ENCODE measurements at regions not wholly inside any gene's neighbourhood (a gene's known extent, or its start where the extent isn't known, plus 50 kb on each side); places are given as distances from the start of the nearest gene placed in this dataset.

DNA sequence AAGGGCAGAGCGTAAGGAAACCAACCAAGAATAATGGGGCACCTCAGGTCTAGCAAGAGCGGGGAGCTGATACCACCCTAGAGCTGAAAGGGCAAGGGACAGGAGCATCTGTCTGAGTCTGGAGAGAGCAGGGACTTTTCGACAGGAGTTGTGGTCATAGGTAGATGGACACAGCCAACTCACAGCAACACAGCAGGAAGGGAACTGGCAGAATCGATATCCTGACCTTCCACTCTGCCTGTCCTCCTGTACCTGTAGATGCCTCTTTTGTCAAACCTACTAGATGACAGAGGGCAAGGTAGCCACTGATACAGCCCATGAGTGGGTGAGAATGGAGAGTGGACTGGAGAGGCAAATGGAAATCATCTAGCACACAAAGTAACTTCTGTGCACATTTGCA, 247.2 kb upstream of the EGLN3 start:
- Histone ChIP-seq H3K36me3 (ENCODE audit: control insufficient read depth in 4 of 4, insufficient read depth in 4 of 4, low read length in 3 of 4) (no peaks in the 10 kb centered on the region), H3K4me1 (ENCODE audit: control extremely low read depth in 1 of 4, control insufficient read depth in 4 of 4, insufficient read depth in 4 of 4, low read length in 3 of 4) (no peaks in the 10 kb centered on the region), H3K4me3 (ENCODE audit: control insufficient read depth in 1 of 7, extremely low read depth in 1 of 7, insufficient read depth in 4 of 7, low read depth in 2 of 7, low read length in 6 of 7) (no peak overlapping the region), H3K27me3 (replicated peaks in 2 of 5; ENCODE audit: control insufficient read depth in 4 of 5, insufficient read depth in 5 of 5, low read length in 4 of 5) (peaks cover 8 to 67% (median 27%) of the 10 kb centered on the region in 5 experiments), H3K27ac (ENCODE audit: insufficient read depth in 1 of 2, low read depth in 1 of 2, low read length in 2 of 2, poor library complexity in 1 of 2, severe bottlenecking in 2 of 2) (no peak overlapping the region), H3K9me3 (ENCODE audit: control extremely low read depth in 1 of 5, control insufficient read depth in 4 of 5, insufficient read depth in 2 of 5, low read depth in 1 of 5, low read length in 4 of 5) (no peaks in the 10 kb centered on the region)
- DNase-seq: no peak
- CTCF ChIA-PET: interaction anchor here (0.9 to 1.0 kb wide), 2 partner anchors 8 to 16 kb away, joined by 3 to 5 read pairs; no protein-coding TSS in a partner anchor
- whole genome bisulfite sequencing (ENCODE audit: insufficient coverage): 96% methylated on average over 3 of the region's 4 CpGs
- POLR2A ChIA-PET: no interaction called here

DNA sequence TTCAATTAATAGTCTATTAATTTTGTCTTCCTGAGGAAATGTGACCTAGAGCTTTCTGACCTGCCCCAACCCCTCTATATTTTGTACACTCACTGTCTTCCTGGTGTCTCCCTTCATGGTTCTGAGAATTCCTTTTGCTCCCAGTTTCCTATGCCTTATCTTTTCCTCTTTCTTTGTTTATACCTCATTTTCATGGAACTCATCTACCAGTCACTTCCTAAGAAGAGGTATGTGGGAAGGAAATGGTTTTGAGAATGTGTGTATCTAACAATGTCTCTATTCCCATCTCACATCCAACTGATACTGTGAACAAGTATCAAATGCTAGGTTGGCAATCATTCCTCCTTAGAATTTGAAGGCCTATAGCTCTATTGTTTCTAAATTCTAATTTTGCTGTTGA, 245.1 kb upstream of the EGLN3 start:
- no peak for DNase-seq
- ChIA-PET POLR2A (no interaction called here), CTCF (no interaction called here)
- Histone ChIP-seq H3K4me3 (ENCODE audit: control insufficient read depth in 1 of 7, extremely low read depth in 1 of 7, insufficient read depth in 4 of 7, low read depth in 2 of 7, low read length in 6 of 7) (no peak overlapping the region), H3K9me3 (ENCODE audit: control extremely low read depth in 1 of 5, control insufficient read depth in 4 of 5, insufficient read depth in 2 of 5, low read depth in 1 of 5, low read length in 4 of 5) (no peaks in the 10 kb centered on the region), H3K36me3 (ENCODE audit: control insufficient read depth in 4 of 4, insufficient read depth in 4 of 4, low read length in 3 of 4) (no peaks in the 10 kb centered on the region), H3K27ac (ENCODE audit: insufficient read depth in 1 of 2, low read depth in 1 of 2, low read length in 2 of 2, poor library complexity in 1 of 2, severe bottlenecking in 2 of 2) (no peak overlapping the region), H3K27me3 (replicated peaks in 2 of 5; ENCODE audit: control insufficient read depth in 4 of 5, insufficient read depth in 5 of 5, low read length in 4 of 5) (peaks cover 8 to 58% (median 17%) of the 10 kb centered on the region in 5 experiments), H3K4me1 (ENCODE audit: control extremely low read depth in 1 of 4, control insufficient read depth in 4 of 4, insufficient read depth in 4 of 4, low read length in 3 of 4) (no peaks in the 10 kb centered on the region)

DNA sequence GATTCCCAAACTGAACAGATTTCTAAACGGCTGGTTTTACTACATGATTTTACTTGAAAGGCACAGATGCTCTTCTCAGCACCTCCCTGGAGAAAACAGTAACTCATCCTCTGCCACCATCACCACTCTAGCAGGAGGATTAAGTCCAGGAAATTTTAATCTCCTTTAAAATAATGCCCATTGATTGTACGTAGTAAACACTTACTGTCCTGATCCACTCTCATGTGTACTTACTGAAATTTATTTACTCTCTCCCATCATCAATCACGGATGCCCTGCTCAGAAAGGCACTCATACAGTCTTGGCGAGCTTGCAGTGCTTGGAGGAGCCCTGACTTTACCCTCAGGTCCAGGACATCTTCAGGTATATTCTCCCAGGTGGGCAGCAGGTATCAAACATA, 239.8 kb upstream of the EGLN3 start:
- Histone ChIP-seq H3K27me3 (replicated peaks in 2 of 5; ENCODE audit: control insufficient read depth in 4 of 5, insufficient read depth in 5 of 5, low read length in 4 of 5) (peaks cover 0 to 38% (median 4%) of the 10 kb centered on the region in 5 experiments), H3K4me1 (ENCODE audit: control extremely low read depth in 1 of 4, control insufficient read depth in 4 of 4, insufficient read depth in 4 of 4, low read length in 3 of 4) (no peaks in the 10 kb centered on the region), H3K4me3 (ENCODE audit: control insufficient read depth in 1 of 7, extremely low read depth in 1 of 7, insufficient read depth in 4 of 7, low read depth in 2 of 7, low read length in 6 of 7) (no peak overlapping the region), H3K27ac (ENCODE audit: insufficient read depth in 1 of 2, low read depth in 1 of 2, low read length in 2 of 2, poor library complexity in 1 of 2, severe bottlenecking in 2 of 2) (no peak overlapping the region), H3K36me3 (ENCODE audit: control insufficient read depth in 4 of 4, insufficient read depth in 4 of 4, low read length in 3 of 4) (no peaks in the 10 kb centered on the region), H3K9me3 (ENCODE audit: control extremely low read depth in 1 of 5, control insufficient read depth in 4 of 5, insufficient read depth in 2 of 5, low read depth in 1 of 5, low read length in 4 of 5) (no peaks in the 10 kb centered on the region)
- ChIA-PET POLR2A (no interaction called here), CTCF (interaction anchor here (1.0 kb wide), 1 partner anchor 9 kb away, joined by 3 read pairs; no protein-coding TSS in a partner anchor)
- DNase-seq: no peak
- 93% methylated on average over 3 of the region's 4 CpGs for WGBS (ENCODE audit: insufficient coverage)

DNA sequence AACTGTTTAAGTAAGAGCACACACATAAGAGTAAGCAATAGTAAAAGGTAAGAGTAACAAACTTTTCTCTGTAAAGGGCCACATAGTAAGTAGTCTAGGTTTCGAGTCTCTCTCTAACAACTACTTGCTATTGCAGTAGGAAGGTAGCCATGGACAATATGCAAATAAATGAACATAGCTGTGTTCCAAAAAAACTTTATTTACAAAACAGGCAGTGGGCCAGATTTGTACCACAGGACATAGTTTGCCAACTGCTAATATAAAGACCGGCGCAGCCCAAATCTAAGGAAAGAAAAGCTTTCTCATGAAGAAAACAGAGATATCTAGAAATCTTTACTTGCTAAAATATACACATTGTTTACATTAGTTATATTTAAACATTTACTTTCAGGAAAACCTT, 239.0 kb upstream of the EGLN3 start:
- DNase-seq: no peak
- Histone ChIP-seq H3K4me3 (ENCODE audit: control insufficient read depth in 1 of 7, extremely low read depth in 1 of 7, insufficient read depth in 4 of 7, low read depth in 2 of 7, low read length in 6 of 7) (no peak overlapping the region), H3K36me3 (ENCODE audit: control insufficient read depth in 4 of 4, insufficient read depth in 4 of 4, low read length in 3 of 4) (no peaks in the 10 kb centered on the region), H3K4me1 (ENCODE audit: control extremely low read depth in 1 of 4, control insufficient read depth in 4 of 4, insufficient read depth in 4 of 4, low read length in 3 of 4) (no peaks in the 10 kb centered on the region), H3K27ac (ENCODE audit: insufficient read depth in 1 of 2, low read depth in 1 of 2, low read length in 2 of 2, poor library complexity in 1 of 2, severe bottlenecking in 2 of 2) (no peak overlapping the region), H3K9me3 (ENCODE audit: control extremely low read depth in 1 of 5, control insufficient read depth in 4 of 5, insufficient read depth in 2 of 5, low read depth in 1 of 5, low read length in 4 of 5) (no peaks in the 10 kb centered on the region), H3K27me3 (replicated peaks in 2 of 5; ENCODE audit: control insufficient read depth in 4 of 5, insufficient read depth in 5 of 5, low read length in 4 of 5) (peaks cover 0 to 35% (median 4%) of the 10 kb centered on the region in 5 experiments)
- ChIA-PET POLR2A (no interaction called here), CTCF (interaction anchor here (1.1 kb wide), 1 partner anchor 9 kb away, joined by 3 read pairs; no protein-coding TSS in a partner anchor)
- WGBS (ENCODE audit: insufficient coverage): 100% methylated on average over 1 of the region's 3 CpGs

DNA sequence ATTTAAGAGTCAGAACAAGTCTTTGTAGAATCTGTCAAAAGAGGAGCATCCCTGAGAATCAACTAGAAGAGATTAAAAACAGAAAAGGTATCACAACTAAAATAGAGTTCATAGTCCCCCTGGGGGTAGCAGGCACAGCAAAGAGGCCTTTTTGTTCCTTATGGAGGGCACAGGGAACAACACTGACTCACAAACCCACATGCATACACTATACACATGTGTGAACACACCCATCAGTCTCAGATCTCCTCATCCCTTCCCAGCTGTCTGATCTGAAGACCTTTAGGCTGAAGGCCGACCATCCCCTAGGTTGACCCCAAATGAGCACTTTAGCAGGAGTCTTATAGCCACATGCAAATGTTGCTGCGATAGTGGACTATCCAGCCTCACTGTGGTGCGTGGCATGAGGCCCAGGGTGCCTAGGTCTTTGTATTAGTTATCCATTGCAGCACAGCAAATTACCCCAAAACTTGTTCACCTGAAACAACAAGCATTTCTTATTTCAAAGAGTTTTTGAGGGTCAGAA, 236.7 kb upstream of the EGLN3 start:
- Histone ChIP-seq H3K36me3 (ENCODE audit: control insufficient read depth in 4 of 4, insufficient read depth in 4 of 4, low read length in 3 of 4) (no peaks in the 10 kb centered on the region), H3K27ac (ENCODE audit: insufficient read depth in 1 of 2, low read depth in 1 of 2, low read length in 2 of 2, poor library complexity in 1 of 2, severe bottlenecking in 2 of 2) (no peak overlapping the region), H3K4me3 (ENCODE audit: control insufficient read depth in 1 of 7, extremely low read depth in 1 of 7, insufficient read depth in 4 of 7, low read depth in 2 of 7, low read length in 6 of 7) (no peak overlapping the region), H3K9me3 (ENCODE audit: control extremely low read depth in 1 of 5, control insufficient read depth in 4 of 5, insufficient read depth in 2 of 5, low read depth in 1 of 5, low read length in 4 of 5) (no peaks in the 10 kb centered on the region), H3K4me1 (ENCODE audit: control extremely low read depth in 1 of 4, control insufficient read depth in 4 of 4, insufficient read depth in 4 of 4, low read length in 3 of 4) (no peaks in the 10 kb centered on the region), H3K27me3 (replicated peaks in 2 of 5; ENCODE audit: control insufficient read depth in 4 of 5, insufficient read depth in 5 of 5, low read length in 4 of 5) (peaks cover 0 to 43% (median 4%) of the 10 kb centered on the region in 5 experiments)
- 95% methylated on average over 3 of the region's 3 CpGs for WGBS (ENCODE audit: insufficient coverage)
- DNase-seq: no peak
- POLR2A ChIA-PET: no interaction called here
- CTCF ChIA-PET: no interaction called here

DNA sequence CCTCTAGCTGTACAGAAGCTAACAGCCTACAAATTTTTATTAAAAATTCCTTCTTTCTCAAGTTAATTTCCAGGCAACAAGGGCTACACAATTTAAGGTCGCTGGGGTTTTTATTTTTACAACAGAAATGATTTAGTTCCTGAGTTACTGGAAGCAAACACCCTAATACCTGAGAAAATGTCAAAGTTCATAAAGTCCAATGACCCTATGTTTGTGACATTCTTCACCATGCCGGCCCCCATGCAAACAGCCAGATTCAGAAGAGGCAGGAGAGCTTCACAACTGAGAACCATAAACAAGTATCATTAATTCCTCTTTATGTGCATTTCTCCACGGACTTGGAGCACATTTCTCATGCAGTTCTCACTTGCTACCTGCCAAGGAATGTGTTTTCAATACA, 236.2 kb upstream of the EGLN3 start:
- WGBS (ENCODE audit: insufficient coverage): 88% methylated on average over 3 of the region's 3 CpGs
- POLR2A ChIA-PET: no interaction called here
- CTCF ChIA-PET: no interaction called here
- no peak overlapping the region for H3K4me3 ChIP-seq (ENCODE audit: control insufficient read depth in 1 of 7, extremely low read depth in 1 of 7, insufficient read depth in 4 of 7, low read depth in 2 of 7, low read length in 6 of 7)
- no peaks in the 10 kb centered on the region for H3K4me1 ChIP-seq (ENCODE audit: control extremely low read depth in 1 of 4, control insufficient read depth in 4 of 4, insufficient read depth in 4 of 4, low read length in 3 of 4)
- H3K36me3 ChIP-seq (ENCODE audit: control insufficient read depth in 4 of 4, insufficient read depth in 4 of 4, low read length in 3 of 4): no peaks in the 10 kb centered on the region
- H3K27ac ChIP-seq (ENCODE audit: insufficient read depth in 1 of 2, low read depth in 1 of 2, low read length in 2 of 2, poor library complexity in 1 of 2, severe bottlenecking in 2 of 2): no peak overlapping the region
- peaks cover 0 to 40% (median 4%) of the 10 kb centered on the region in 5 experiments for H3K27me3 ChIP-seq (replicated peaks in 2 of 5; ENCODE audit: control insufficient read depth in 4 of 5, insufficient read depth in 5 of 5, low read length in 4 of 5)
- DNase-seq: no peak
- no peaks in the 10 kb centered on the region for H3K9me3 ChIP-seq (ENCODE audit: control extremely low read depth in 1 of 5, control insufficient read depth in 4 of 5, insufficient read depth in 2 of 5, low read depth in 1 of 5, low read length in 4 of 5)

DNA sequence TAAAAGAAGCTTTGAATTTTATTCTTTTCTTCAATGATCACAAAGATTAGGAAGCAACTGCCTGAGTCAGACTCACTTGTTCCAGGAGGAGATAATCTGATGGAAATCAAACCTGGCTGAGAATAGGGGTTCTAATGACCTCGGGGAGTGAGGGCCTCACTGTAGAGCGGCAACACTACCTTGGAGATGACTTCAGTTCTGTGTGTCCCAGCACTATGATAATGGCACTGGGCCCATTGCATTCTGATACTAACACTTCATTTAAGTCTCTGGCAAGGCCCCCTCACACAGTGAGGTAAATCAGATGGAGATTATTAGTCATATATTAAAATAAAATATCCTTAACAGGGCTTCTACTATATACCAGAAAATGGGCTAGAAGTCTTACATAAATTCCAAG, 233.3 kb upstream of the EGLN3 start:
- Histone ChIP-seq H3K36me3 (ENCODE audit: control insufficient read depth in 4 of 4, insufficient read depth in 4 of 4, low read length in 3 of 4) (no peaks in the 10 kb centered on the region), H3K9me3 (ENCODE audit: control extremely low read depth in 1 of 5, control insufficient read depth in 4 of 5, insufficient read depth in 2 of 5, low read depth in 1 of 5, low read length in 4 of 5) (no peaks in the 10 kb centered on the region), H3K4me3 (ENCODE audit: control insufficient read depth in 1 of 7, extremely low read depth in 1 of 7, insufficient read depth in 4 of 7, low read depth in 2 of 7, low read length in 6 of 7) (no peak overlapping the region), H3K27ac (ENCODE audit: insufficient read depth in 1 of 2, low read depth in 1 of 2, low read length in 2 of 2, poor library complexity in 1 of 2, severe bottlenecking in 2 of 2) (no peak overlapping the region), H3K4me1 (ENCODE audit: control extremely low read depth in 1 of 4, control insufficient read depth in 4 of 4, insufficient read depth in 4 of 4, low read length in 3 of 4) (peaks cover 6 to 23% (median 11%) of the 10 kb centered on the region in 4 experiments), H3K27me3 (replicated peaks in 2 of 5; ENCODE audit: control insufficient read depth in 4 of 5, insufficient read depth in 5 of 5, low read length in 4 of 5) (peaks cover 0 to 20% (median 2%) of the 10 kb centered on the region in 5 experiments)
- 100% methylated on average over 1 of the region's 2 CpGs for WGBS (ENCODE audit: insufficient coverage)
- CTCF ChIA-PET: no interaction called here
- DNase-seq: no peak
- POLR2A ChIA-PET: no interaction called here

Measured in common myeloid progenitor, CD34-positive (primary cell).